HG03460 (cell line): ENCODE measurements at regions not wholly inside any gene's neighbourhood (a gene's known extent, or its start where the extent isn't known, plus 50 kb on each side); places are given as distances from the start of the nearest gene placed in this dataset.

Experiments used
- ATAC-seq: cut with Tn5 transposase; IDR thresholded peaks from one replicate; pipeline ENCODE4 v1.9.1; 2021; ENCODE audit not compliant: unreplicated experiment

DNA sequence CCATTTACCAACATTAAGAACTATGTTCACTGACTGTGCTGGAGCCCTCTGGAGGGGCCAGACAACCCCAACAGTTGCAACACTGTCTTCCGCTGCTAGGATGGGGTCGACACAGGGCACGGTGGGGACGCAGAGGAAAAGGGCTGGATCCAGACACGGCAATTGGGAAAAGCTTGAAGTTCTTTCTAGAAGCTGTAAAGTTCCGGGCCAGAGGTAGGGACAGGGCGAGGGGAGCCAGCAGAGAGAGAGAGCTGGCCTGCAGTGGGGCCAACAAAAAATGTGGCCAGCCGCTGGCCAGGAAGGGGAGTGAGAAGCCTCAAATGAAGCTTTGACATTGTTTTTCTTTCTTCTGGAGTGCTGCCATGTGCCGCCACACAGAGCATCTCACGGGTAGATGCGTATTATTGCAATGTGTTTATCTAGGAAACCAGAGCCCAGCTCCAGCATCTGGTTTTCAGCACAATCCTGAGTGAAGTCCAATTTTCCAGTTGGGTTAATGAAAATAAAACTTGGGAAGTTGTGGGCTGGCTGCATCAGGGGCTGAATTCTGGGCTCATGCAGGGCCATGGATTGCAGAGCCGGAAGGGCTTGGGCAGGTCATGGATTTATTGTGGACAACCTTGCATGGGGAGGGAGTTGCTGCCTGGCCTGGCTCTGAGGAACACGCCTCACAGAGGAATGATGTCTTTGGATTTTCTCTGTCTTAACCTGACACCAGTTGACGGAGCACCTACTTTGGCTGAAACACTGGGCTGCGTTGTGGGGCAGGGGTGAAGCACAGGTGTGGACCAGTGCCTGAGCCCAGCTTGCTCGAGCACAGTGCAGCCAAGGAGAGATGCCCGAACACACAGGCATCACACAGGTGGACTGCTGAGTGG lies 67.6 kb upstream of the AMPD3 start:
- ATAC-seq, result no peak

DNA sequence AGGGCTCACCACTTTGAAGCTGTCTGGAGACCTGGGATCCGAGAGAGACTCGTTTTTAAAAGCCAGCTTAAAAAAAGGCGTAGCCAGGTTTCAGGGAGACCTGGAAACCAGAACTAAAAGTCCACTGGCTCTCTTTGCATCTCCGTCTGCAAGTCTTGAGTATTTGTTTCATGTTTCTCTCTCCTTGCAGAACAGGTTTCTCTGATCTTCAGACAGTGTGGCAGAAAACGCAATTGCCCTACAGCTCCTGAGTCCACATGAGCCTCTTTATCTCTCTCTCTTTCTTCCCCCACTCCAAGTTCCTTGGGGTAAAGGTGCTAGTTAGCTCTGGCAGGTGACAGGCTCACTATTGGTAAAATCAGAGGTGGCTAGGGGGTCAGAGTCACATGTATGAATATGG lies 67.0 kb upstream of the AMPD3 start:
- ATAC-seq, result no peak

- no peak for ATAC-seq
Observed at GRCh38 chr11:10388574-10388973, 66.5 kb upstream of the AMPD3 start.

- ATAC-seq, result no peak
Observed at GRCh38 chr11:10390375-10390774, 64.7 kb upstream of the AMPD3 start.

- ATAC-seq, result no peak
Observed at GRCh38 chr11:10392095-10393079, 62.7 kb upstream of the AMPD3 start.

DNA sequence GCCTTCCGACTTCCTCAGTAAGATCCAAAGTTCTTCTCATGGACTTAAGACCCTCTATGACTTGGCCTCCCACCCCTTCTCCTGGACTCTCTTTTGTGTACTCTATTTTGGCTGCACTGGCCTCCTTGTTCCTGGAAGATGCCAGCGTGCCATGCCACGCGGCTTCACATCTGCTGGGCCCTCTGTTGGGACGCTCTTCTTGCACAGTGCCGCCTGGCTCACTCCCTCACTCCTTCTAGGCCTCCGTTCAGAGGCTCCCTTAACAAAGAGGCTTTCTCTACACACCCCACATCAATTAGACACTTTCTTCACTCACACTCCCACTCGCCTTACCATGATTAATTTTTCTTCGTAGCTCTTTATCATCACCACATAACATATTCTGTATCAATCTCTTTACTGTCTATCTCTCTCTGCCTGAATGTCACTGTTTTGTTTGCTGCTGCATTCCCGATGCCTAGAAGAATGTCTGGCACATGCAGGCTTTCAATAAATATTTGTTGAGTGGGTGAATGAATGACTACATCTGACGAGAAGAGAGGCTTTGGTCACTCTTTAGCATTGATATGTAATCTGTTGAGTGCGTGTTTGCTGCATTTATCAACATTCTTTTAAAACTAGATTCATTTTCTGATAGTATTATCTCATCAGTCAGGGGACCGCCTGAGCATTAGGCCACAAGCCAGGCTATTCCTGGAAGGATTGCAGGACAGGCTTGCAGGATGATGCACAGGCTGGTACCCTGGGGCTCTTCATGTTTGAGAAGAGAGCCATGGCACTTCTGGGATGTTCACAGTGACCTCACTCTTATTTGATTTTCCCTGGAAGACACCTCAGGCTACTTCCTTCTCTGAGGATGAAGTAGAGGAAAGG lies 60.6 kb upstream of the AMPD3 start:
- no peak for ATAC-seq

DNA sequence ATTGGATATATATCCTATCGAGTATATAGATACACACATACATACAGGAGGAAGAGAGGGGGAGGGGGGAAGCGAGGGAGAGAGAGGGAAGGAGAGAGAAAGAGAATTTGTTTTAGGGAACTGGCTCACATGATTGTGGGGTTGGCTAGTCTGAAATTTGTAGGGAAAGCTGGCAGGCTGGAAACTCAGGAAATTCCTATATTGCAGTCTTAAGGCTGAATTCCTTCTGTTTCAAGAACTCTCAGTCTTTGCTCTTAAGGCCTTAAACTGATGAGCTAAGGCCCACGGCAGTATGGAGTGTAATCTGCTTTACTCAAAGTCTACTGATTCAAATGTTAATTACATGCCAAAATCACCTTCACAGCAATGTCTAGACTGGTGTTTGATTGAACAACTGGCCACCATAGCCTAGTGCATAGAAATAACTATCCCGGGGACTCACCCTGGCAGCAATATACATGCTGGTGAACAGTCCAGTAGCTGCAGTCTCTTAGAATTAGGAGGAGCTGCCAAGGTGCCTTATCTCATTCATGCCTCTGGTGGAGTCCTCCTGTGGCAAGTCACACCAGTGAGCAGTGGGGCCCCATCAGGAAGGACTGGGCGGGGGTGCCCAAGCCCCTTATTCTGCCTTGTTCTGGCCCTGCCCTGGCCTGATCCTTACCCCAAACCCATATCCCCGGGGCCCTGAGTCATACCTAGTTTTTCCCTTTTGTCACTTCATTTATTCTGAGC lies 59.7 kb upstream of the AMPD3 start:
- no peak for ATAC-seq

DNA sequence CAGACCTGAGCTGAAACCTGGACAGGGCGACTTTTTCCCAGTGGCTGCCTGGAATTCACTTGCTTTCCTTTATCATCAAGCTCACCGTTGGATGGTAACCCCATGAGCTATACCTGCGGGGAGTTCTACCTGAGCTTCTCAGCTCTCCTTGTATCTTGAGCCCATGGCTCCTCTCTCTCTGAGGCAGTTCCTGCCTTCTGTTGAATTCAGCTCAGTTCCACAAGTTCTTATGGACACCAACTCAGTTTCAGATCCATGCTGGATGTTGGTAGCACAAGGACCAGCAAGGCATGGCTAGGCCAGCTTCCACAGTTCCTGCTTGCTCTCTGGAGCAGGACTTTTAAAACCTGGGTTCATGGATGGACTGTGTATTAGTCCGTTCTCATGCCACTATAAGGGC lies 58.3 kb upstream of the AMPD3 start:
- no peak for ATAC-seq

DNA sequence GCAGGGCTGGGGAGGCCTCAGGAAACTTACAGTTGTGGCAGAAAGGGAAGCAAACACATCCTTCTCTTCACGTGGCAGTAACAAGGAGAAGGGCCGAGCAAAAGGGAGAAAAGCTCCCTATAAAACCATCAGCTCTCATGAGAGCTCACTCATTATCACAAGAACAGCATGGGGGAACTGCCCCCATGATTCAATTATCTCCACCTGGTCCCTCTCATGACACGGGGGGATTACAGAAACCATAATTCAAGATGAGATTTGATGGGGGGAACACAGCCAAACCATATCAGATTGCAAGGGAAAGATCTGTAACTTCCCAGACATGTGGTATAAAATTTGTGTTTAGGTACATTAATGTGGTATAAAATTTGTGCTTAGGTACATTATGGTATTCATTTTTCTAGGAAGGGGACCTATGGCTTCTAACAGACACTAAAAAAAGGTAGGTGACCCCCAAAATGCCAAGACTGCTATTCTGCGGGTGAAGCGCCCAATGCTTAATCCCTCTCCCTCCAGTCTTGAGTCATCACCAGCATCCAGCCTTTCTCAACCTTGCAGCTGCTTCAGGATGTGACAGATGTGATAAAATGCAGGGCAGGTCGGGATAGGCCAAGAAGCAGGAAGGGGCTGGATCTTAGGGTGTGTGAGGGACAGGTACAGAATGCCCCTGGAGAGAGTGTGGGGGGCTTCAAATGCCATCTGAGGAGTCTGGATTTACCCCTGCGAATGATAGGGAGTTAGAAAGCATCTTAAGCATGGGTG lies 57.7 kb upstream of the AMPD3 start:
- ATAC-seq, result no peak

- ATAC-seq, result no peak
Observed at GRCh38 chr11:10398525-10398924, 56.5 kb upstream of the AMPD3 start.

DNA sequence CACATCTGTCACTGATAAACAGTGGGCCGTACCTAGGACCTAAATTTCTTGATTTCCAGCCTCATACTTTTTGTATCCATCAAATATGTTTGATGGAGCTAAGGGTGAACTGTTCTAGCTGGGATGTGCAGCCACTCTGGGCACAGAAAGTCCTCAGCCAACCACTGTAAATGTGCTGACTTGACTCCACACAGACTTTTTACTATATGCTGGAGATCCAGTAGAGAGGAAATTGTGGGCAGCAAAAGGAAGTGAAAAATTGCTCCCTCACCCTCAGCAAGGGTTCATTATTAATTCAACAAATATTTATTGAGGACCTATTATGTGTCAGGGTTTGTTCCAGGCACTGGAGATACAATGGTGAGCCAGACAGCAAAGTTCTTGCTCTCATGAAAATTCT lies 54.2 kb upstream of the AMPD3 start:
- no peak for ATAC-seq

- no peak for ATAC-seq
Observed at GRCh38 chr11:10401256-10401655, 53.8 kb upstream of the AMPD3 start.

- ATAC-seq, result no peak
Observed at GRCh38 chr11:10401696-10402392, 53.2 kb upstream of the AMPD3 start.
